ENCODE measurements at regions not wholly inside any gene's neighbourhood (a gene's known extent, or its start where the extent isn't known, plus 50 kb on each side); places are given as distances from the start of the nearest gene placed in this dataset.

DNA sequence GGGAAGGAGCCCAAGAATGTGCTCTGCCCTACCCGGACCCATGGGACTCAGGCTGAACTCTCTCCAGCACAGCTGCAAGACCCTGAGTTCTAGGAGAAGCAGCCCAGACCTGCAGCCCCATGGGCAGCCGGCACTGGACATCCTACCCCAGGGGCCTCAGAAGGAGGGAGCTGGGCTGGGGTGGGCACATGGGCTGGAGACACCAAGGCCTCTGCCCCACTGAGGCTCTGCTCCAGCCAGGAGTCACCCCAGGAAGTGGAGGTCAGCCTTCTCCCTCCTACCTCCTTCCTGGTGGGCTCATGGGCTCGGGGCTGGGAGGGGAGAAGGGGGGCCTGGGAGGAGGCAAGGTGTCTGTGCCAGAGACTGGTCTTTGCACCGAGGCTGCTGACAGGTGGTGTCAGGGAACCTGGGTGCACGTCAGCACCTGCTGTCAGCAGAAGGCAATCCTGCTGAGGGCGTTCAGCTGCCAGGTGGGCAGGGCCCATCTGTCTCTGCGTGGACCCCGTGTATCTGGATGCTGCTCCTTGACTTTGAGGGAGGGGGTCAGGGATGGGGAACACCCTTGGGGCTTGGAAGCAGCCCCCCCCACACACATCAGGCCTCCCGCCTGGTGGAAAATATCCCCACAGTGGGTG, 95.2 kb downstream of the PDGFA start:
- no peak for TF ChIP-seq POLR2A (IDR thresholded peaks at IDR 0.05; ENCODE audit: low read length)
- no peak for TF ChIP-seq GATA1 (IDR thresholded peaks at IDR 0.05; ENCODE audit: low read depth, low read length)
